MM.1S (cell line): ENCODE measurements at regions not wholly inside any gene's neighbourhood (a gene's known extent, or its start where the extent isn't known, plus 50 kb on each side); places are given as distances from the start of the nearest gene placed in this dataset.

Experiments used
- DNase-seq: peaks from one replicate; pipeline ENCODE4 v3.0.0-alpha.2; 2015
- H2AFZ ChIP-seq: fragments of 300-600 bp; sonication (generic); 2 replicates; pipeline ENCODE4 v1.6.0; 2016; ENCODE audit warnings: antibody characterized with exemption, low read length
- H3F3A ChIP-seq: fragments of 300-600 bp; sonication (generic); 2 replicates; pipeline ENCODE4 v1.6.1; 2016; ENCODE audit warnings: mild to moderate bottlenecking, antibody characterized with exemption, low read length, moderate library complexity, mixed read lengths; ENCODE audit not compliant: insufficient read depth
- H3K27ac ChIP-seq: fragments of 300-600 bp; sonication (generic); 2 replicates; pipeline ENCODE4 v1.5.1; 2016; ENCODE audit warnings: mild to moderate bottlenecking, low read length
- H3K27me3 ChIP-seq: fragments of 300-600 bp; sonication (generic); replicated peaks from 2 replicates; pipeline ENCODE4 v1.6.0; 2016; ENCODE audit warnings: low read length; ENCODE audit not compliant: insufficient read depth
- H3K36me3 ChIP-seq: fragments of 300-600 bp; sonication (generic); replicated peaks from 2 replicates; pipeline ENCODE4 v1.6.1; 2016; ENCODE audit warnings: mild to moderate bottlenecking, low read length, mixed read lengths; ENCODE audit not compliant: insufficient read depth
- H3K4me1 ChIP-seq: fragments of 300-600 bp; sonication (generic); 2 replicates; pipeline ENCODE4 v1.6.1; 2016; ENCODE audit warnings: low read length, mixed read lengths
- H3K4me2 ChIP-seq: fragments of 300-600 bp; sonication (generic); 2 replicates; pipeline ENCODE4 v1.6.0; 2016; ENCODE audit warnings: low read depth, low read length
- H3K4me3 ChIP-seq: fragments of 300-600 bp; sonication (generic); 2 replicates; pipeline ENCODE4 v1.5.1; 2016; ENCODE audit warnings: low read length, mixed read lengths
- H3K79me2 ChIP-seq: fragments of 300-600 bp; sonication (generic); 2 replicates; pipeline ENCODE4 v1.6.1; 2016; ENCODE audit warnings: mixed run types, low read length, mixed read lengths
- H3K9ac ChIP-seq: fragments of 300-600 bp; sonication (generic); 2 replicates; pipeline ENCODE4 v1.6.1; 2016; ENCODE audit warnings: low read length, mixed read lengths
- H3K9me2 ChIP-seq: fragments of 300-600 bp; sonication (generic); replicated peaks from 2 replicates; pipeline ENCODE4 v1.6.1; 2016; ENCODE audit warnings: mild to moderate bottlenecking, low read length, mixed read lengths; ENCODE audit not compliant: insufficient read depth
- H3K9me3 ChIP-seq: fragments of 300-600 bp; sonication (generic); replicated peaks from 2 replicates; pipeline ENCODE4 v1.6.1; 2016; ENCODE audit warnings: mild to moderate bottlenecking, low read length, mixed read lengths; ENCODE audit not compliant: insufficient read depth
- H4K20me1 ChIP-seq: fragments of 300-600 bp; sonication (generic); 2 replicates; pipeline ENCODE4 v1.6.1; 2016; ENCODE audit warnings: mild to moderate bottlenecking, low read length, moderate library complexity, mixed read lengths; ENCODE audit not compliant: insufficient read depth
- CTCF ChIP-seq: fragments of 300-600 bp; sonication (generic); IDR thresholded peaks from 2 replicates; pipeline ENCODE4 v1.5.1; 2016; ENCODE audit warnings: antibody characterized with exemption, low read length, mixed read lengths
- EZH2 ChIP-seq: fragments of 300-600 bp; sonication (generic); optimal IDR thresholded peaks from 2 replicates; pipeline ENCODE3; 2017; ENCODE audit warnings: low read depth, mild to moderate bottlenecking, antibody characterized with exemption, low read length, mixed read lengths
- EZH2phosphoT487 ChIP-seq: fragments of 300-600 bp; sonication (generic); IDR thresholded peaks from 2 replicates; pipeline ENCODE4 v1.6.1; 2018; ENCODE audit warnings: antibody characterized with exemption, low read length

GRCh38 chr12:43118881-43119280 is 433.1 kb downstream of the ADAMTS20 start:
- Histone ChIP-seq H2AFZ (no peak overlapping the region), H3K27me3 (no peaks in the 10 kb centered on the region), H3K9me3 (no peaks in the 10 kb centered on the region), H3K9me2 (no peaks in the 10 kb centered on the region), H3K4me2 (no peak overlapping the region), H3K4me1 (no peaks in the 10 kb centered on the region), H3K36me3 (no peaks in the 10 kb centered on the region), H3K79me2 (no peaks in the 10 kb centered on the region), H4K20me1 (no peaks in the 10 kb centered on the region), H3K9ac (no peak overlapping the region), H3K4me3 (no peak overlapping the region), H3F3A (no peaks in the 10 kb centered on the region), H3K27ac (no peak overlapping the region)
- TF ChIP-seq CTCF (no peak), EZH2phosphoT487 (no peak), EZH2 (no peak)
- DNase-seq = no peak

GRCh38 chr12:43118234-43118633 is 433.8 kb downstream of the ADAMTS20 start:
- Histone ChIP-seq H3F3A (no peaks in the 10 kb centered on the region), H3K79me2 (no peaks in the 10 kb centered on the region), H2AFZ (no peak overlapping the region), H3K4me3 (no peak overlapping the region), H4K20me1 (no peaks in the 10 kb centered on the region), H3K27me3 (no peaks in the 10 kb centered on the region), H3K36me3 (no peaks in the 10 kb centered on the region), H3K9ac (no peak overlapping the region), H3K4me2 (no peak overlapping the region), H3K9me3 (no peaks in the 10 kb centered on the region), H3K27ac (no peak overlapping the region), H3K9me2 (no peaks in the 10 kb centered on the region), H3K4me1 (no peaks in the 10 kb centered on the region)
- TF ChIP-seq EZH2 (no peak), EZH2phosphoT487 (no peak), CTCF (no peak)
- no peak for DNase-seq

GRCh38 chr12:43117226-43117930 is 434.6 kb downstream of the ADAMTS20 start:
- Histone ChIP-seq H3K9ac (no peak overlapping the region), H3K27me3 (no peaks in the 10 kb centered on the region), H3K9me3 (no peaks in the 10 kb centered on the region), H2AFZ (no peak overlapping the region), H3K4me3 (no peak overlapping the region), H3K79me2 (no peaks in the 10 kb centered on the region), H3F3A (no peaks in the 10 kb centered on the region), H3K9me2 (no peaks in the 10 kb centered on the region), H3K4me2 (no peak overlapping the region), H3K36me3 (no peaks in the 10 kb centered on the region), H3K27ac (no peak overlapping the region), H3K4me1 (no peaks in the 10 kb centered on the region), H4K20me1 (no peaks in the 10 kb centered on the region)
- DNase-seq = no peak
- no peak for TF ChIP-seq CTCF
- no peak for TF ChIP-seq EZH2phosphoT487
- TF ChIP-seq EZH2 = no peak
